Urothelium cell line (cell line): ENCODE measurements at regions not wholly inside any gene's neighbourhood (a gene's known extent, or its start where the extent isn't known, plus 50 kb on each side); places are given as distances from the start of the nearest gene placed in this dataset.
"Not testable (repeated sequence)": the region's sequence is repeated elsewhere in the genome, so short reads cannot be mapped to it uniquely, and the experiment has no call there.

Source experiments
- DNase-seq: peaks from one replicate; pipeline ENCODE4 v3.0.0; 2011; ENCODE audit warnings: low spot score, mixed read lengths
- FAIRE-seq: peaks from 2 replicates; lab custom pipeline; 2011; peaks lifted over from hg19 to GRCh38; lab: Jason Lieb, UNC

DNA sequence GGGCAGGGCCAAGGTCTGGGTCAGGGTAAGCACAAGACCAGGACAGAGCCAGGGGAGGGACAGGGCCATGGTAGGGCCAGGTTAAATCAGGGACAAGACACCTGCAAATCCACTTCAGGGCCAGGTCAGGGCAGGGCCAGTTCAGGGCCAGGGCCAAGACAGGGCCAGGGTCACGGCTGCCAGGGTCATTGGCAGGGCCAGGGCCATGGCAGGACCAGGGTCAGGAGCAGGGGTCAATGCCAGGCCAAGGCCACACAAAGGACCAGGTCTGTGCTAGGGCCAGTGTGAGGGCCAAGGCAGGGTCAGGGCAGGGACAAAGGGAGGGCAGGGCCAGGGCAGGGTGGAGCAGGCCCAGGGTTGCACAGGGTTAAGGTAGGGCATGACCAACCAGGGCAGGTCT, 399.2 kb downstream of the GOLGA6L6 start:
- DNase-seq, FAIRE-seq: not testable (repeated sequence)

DNA sequence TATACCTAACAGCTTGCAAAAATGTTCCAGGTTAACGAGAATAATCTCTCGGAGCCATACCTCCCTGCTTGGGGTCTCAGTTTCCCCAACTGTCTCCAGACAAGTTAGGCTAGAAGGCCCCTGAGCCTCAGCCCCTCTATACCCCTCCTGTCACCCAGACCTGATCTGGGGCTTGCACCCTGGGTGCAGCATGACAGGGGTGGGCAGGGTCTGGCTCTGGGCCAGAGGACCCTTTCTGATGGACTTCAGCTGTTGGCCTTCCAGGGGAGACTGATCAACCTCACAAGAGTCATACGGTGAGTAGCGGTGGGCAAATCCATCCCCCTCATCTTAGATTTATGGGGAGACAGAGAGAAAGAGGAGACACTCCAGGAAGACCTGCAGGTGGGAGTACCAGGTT, 416.9 kb downstream of the GOLGA6L6 start:
- DNase-seq, FAIRE-seq: not testable (repeated sequence)

DNA sequence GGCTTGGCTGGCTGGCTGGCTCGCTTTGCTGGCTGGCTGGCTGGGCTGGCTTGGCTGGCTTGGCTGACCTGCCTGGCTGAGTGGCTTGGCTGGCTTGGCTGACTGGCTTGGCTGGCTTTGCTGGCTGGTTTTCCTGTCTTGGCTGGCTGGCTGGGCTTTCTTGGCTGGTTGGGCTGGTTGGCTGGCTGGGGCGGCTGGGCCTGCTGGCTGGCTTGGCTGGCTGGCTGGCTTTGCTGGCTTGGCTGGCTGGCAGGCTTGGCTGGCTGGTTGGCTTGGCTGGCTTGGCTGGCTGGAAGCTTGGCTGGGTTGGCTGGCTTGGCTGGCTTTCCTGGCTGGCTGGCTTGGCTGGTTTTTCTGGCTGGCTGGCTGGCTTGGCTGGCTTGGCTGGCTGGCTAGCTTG, 435.6 kb downstream of the GOLGA6L6 start:
- FAIRE-seq (no peak), DNase-seq (peak; percentile 15)

DNA sequence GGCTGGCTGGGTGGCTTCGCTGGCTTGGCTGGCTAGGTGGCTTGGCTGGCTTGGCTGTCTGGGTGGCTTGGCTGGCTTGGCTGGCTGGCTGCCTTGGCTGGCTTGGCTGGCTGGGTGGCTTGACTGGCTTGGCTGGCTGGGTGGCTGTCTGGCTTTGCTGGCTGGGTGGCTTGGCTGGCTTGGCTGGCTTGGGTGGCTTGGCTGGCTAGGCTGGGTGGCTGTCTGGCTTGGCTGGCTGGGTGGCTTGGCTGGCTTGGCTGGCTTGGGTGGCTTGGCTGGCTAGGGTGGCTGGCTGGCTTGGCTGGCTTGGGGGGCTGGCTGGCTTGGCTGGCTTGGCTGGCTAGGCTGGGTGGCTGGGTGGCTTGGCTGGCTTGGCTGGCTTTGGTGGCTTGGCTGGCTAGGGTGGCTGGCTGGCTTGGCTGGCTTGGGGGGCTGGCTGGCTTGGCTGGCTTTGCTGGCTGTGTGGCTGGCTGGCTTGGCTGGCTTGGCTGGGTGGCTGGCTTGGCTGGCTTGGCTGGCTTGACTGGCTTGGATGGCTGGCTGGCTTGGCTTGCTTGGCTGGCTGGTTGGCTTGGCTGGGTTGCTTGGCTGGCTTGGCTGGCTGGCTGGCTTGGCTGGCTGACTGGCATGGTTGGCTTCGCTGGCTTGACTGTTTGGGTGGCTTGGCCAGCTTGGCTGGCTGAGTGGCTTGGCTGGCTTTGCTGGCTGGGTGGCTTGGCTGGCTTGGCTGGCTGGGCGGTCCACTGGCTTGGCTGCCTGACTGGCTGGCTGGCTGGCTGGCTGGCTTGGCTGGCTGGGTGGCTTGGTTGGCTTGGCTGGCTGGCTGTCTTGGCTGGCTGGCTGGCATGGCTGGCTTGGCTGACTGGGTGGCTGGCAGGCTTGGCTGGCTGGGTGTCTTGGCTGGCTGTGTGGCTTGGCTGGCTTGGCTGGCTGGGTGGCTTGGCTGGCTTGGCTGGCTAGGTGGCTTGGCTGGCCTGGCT, 436.3 kb downstream of the GOLGA6L6 start:
- not testable (repeated sequence) for DNase-seq, FAIRE-seq

DNA sequence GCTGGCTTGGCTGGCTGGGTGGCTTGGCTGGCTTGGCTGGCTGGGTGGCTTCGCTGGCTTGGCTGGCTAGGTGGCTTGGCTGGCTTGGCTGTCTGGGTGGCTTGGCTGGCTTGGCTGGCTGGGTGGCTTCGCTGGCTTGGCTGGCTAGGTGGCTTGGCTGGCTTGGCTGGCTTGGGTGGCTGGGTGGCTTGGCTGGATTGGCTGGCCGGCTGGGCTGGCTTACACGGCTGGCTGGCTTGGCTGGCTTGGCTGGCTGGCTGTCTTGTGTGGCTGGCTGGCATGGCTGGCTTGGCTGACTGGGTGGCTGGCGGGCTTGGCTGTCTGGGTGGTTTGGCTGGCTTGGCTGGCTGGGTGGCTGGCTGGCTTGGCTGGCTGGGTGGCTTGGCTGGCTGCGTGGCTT, 437.0 kb downstream of the GOLGA6L6 start:
- DNase-seq, FAIRE-seq: not testable (repeated sequence)

DNA sequence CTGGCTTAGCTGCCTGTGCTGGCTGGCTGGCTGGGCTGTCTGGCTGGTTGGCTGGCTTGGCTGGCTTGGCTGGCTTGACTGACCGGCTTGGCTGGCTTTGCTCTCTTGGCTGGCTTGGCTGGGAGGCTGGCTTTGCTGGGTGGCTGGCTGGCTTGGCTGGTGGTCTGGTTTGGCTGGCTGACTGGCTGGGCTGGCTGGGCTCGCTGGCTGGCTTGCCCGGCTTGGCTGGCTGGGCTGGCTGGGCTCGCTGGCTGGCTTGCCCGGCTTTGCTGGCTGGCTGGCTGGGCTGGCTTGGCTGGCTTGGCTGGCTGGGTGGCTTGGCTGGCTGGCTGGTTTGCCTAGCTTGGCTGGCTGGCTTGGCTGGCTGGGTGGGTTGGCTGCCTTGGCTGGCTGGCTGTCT, 438.7 kb downstream of the GOLGA6L6 start:
- peak; percentile 100 for FAIRE-seq
- not testable (repeated sequence) for DNase-seq

DNA sequence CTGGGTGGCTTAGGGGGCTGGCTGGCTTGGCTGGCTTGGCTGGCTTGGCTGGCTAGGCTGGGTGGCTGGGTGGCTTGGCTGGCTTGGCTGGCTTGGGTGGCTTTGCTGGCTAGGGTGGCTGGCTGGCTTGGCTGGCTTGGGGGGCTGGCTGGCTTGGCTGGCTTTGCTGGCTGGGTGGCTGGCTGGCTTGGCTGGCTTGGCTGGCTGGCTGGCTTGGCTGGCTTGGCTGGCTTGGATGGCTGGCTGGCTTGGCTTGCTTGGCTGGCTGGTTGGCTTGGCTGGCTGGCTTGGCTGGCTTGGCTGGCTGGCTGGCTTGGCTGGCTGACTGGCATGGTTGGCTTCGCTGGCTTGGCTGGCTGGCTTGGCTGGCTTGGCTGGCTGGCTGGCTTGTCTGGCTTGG, 439.4 kb downstream of the GOLGA6L6 start:
- peak; percentile 100 for FAIRE-seq
- DNase-seq, result not testable (repeated sequence)

DNA sequence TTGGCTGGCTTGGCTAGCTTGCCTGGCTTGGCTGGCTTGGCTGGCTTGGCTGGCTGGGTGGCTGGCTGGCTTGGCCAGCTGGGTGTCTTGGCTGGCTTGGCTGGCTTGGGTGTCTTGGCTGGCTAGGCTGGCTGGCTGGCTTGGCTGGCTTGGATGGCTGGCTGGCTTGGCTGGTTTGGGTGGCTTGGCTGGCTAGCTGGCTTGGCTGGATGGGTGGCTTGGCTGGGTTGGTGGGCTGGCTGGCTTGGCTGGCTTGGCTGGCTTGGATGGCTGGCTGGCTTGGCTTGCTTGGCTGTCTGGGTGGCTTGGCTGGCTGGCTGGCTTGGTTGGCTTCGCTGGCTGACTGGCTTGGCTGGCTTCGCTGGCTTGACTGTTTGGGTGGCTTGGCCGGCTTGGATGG, 440.3 kb downstream of the GOLGA6L6 start:
- not testable (repeated sequence) for DNase-seq

DNA sequence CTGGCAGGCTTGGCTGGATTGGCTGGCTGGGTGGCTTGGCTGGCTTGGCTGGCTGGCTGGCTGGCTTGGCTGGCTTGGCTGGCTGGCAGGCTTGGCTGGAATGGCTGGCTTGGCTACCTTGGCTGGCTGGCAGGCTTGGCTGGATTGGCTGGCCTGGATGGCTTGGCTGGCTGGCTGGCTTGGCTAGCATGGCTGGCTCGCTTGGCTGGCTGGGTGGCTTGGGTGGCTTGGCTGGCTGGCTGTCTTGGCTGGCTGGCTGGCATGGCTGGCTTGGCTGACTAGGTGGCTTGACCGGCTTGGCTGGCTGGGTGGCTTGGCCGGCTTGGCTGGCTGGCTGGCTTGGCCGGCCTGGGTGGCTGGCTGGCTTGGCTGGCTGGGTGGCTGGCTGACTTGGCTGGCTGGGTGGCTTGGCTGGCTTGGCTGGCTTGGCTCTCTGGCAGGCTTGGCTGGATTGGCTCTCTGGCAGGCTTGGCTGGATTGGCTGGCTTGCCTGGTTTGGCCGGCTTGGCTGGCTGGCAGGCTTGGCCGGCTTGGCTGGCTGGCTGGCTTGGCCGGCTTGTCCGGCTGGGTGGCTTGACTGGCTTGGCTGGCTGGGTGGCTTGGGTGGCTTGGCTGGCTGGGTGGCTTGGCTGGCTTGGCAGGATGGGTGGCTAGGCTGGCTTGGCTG, 440.9 kb downstream of the GOLGA6L6 start:
- not testable (repeated sequence) for DNase-seq
- FAIRE-seq, result peak; percentile 100

More for the DNA sequence above, 440.3 kb downstream of the GOLGA6L6 start:
- not testable (repeated sequence) for FAIRE-seq

DNA sequence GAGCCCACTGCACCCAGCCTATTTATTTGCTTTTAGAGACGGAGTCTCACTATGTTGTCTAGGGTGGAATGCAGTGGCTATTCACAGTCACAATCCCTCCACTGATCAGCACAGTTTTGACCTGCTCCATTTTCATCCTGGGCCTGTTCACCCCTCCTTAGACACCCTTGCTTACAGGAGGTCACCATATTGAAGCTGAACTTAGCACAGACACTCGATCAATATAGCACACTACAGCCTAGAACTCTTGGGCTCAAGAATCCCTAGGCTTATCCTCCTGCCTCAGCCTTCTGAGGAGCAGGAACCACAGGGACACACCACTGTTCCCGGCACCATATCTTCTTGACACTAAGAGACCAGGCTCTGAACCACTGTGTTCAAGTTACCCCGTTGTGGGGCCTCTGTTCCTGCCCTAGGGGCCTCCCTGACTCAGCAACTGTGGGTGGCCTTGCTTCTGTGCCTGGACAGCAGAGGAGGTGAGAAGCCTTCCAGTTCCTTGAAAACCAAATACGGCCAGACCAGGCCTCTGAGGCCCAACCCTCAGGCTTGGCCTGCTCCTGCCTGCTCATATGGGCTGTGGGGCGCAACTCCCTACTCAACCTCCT, 445.8 kb downstream of the GOLGA6L6 start:
- FAIRE-seq, DNase-seq: not testable (repeated sequence)

DNA sequence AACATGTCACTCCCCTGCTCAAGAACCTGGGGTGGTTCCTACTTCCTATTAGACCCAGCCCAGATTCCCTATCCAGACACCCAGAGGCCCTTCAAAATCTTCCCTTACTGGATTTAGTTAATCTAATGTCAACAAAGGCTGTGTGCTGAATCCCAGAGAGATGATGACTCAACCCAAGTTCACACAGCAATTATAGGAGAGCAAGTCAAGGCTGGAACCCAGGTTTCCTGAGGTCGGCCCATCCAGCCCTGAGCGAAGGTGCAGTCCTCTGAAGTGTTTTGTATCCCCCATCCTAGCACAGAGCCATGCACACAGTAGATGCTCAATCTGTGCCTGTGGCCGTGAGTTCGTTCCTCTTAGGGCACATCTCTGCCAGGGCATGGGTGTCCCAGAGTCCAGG, 452.1 kb downstream of the GOLGA6L6 start:
- not testable (repeated sequence) for DNase-seq, FAIRE-seq

DNA sequence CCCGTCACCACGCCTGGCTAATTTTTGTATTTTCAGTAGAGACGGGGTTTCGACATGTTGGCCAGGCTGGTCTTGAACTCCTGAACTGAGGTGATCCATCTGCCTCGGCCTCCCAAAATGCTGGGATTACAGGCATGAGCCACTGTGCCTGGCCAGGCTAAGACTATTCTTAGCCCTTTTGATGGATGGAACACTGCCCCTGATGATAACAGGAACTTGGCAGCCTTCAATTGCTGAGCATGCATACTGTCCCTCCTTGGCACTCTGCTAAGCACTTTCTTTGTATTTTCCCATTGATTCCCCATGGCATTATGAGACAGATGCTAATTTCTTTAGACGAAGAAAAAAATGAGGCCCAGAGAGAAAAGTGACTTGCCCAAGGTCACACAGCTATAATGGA, 457.6 kb downstream of the GOLGA6L6 start:
- DNase-seq, FAIRE-seq: not testable (repeated sequence)

DNA sequence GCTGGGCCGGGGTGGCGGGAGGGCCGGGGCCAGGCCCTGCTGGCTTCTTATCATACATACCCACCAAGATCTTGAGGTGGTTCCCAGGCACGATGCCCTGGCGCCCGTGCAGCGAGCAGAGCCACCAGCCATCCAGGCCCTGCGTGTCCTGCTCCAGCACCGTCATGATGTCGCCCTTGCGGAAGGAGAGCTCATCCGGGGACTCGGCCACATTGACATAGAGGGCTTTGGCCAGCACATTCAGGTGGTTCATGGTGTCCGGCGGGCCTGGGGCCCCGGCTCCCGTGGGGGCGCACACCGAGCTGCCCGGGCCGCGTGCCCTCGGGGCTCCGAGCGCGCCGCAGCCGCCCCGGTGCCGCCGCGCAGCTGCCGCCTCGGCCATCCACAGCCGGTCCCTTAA, 467.5 kb downstream of the GOLGA6L6 start:
- not testable (repeated sequence) for DNase-seq, FAIRE-seq

DNA sequence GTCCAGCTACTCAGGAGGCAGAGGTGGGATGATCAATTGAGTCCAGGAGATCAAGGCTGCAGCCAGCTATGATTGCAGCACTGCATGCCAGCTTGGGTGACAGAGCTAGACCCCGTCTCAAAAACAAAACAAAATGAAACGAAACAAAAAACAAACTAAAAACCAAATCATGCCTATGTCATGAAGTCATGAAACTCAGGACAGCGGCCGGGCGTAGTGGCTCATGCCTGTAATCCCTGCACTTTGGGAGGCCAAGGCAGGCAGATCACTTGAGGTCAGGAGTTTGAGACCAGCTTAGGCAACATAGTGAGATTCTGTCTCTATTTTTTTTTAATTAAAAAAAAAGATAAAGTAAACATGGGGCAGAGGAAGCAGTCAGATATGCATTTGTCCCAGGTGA, 472.6 kb downstream of the GOLGA6L6 start:
- DNase-seq, FAIRE-seq: not testable (repeated sequence)

DNA sequence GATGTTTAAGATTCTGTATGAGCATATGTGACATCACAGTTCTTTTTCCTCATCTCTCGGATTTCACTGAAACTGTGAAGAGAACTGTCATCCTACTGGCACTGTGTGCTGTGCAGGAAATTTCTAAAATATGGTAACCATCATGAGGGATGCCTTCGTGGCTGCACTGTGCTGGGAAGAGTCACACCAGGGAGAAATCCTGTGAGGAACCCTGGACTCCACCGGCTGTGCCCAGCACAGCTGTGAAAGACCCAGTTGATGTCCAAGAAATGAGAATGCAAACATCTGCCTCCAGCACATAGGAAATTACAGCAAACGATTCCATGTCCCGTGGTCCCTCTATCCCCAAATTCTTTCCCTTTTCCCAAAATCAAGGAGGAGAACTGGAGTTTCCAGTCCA, 475.4 kb downstream of the GOLGA6L6 start:
- not testable (repeated sequence) for FAIRE-seq, DNase-seq

DNA sequence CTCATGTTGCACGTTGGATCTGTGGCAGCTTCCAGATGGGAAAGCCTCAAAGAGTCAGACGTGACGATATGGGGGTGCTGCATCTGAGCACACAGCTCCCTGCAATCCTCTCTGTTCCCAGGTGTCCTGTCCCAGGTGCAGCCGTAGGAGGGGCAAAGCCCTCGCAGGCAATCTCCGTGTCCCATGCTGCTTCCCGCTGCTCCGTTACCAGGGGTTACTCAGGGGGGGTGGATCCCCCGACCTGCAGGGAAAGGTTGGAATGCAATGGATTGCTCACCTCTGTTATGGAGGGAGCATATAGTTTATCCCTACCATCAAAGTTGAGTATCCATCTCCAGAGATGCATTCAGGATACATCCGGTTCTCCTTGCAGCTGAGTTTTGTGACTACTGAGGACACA, 476.1 kb downstream of the GOLGA6L6 start:
- not testable (repeated sequence) for DNase-seq, FAIRE-seq

DNA sequence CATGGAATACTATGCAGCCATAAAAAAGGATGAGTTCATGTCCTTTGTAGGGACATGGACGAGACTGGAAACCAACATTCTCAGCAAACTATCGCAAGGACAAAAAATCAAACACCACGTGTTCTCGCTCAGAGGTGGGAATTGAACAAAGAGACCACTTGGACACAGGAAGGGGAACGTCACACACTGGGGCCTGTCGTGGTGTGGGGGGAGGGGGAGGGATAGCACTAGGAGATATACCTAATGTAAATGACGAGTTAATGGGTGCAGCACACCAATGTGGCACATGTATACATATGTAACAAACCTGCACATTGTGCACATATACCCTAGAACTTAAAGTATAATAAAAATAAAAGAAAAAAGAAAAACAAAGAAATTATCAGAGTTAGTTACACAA, 478.4 kb downstream of the GOLGA6L6 start:
- not testable (repeated sequence) for FAIRE-seq, DNase-seq

DNA sequence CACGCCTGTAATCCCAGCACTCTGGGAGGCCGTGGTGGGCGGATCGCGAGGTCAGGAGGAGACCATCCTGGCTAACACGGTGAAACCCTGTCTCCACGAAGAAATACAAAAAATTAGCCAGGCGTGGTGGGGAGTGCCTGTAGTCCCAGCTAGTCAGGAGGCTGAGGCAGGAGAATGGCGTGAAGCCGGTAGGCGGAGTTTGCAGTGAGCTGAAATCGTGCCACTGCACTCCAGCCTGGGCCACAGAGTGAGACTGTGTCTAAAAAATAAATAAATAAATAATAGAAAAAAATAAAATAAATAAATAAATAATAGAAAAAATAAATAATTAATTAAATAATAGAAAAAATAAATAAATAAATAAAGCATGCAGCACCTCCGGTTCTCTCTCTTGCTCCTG, 480.8 kb downstream of the GOLGA6L6 start:
- DNase-seq, FAIRE-seq: not testable (repeated sequence)

DNA sequence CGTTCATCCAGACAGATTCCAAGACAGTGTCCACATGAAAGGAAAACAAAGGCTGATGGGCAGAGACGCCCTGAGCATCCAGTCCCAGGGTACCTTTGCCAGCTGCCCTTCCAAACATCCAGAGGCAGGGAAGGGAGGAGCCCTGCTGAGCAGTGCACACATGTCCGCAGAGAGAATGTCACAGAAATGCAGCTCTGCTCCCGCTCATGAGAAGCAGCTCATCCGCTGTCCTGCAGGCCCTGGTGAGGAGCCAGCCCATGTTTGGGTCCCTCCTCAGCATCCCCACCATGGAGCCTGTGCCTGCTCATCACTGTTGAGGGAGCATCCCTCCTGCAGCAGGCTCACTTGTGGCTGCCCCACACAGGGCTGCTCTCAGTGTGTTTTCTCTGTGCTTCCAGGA, 484.7 kb downstream of the GOLGA6L6 start:
- DNase-seq, FAIRE-seq: not testable (repeated sequence)

DNA sequence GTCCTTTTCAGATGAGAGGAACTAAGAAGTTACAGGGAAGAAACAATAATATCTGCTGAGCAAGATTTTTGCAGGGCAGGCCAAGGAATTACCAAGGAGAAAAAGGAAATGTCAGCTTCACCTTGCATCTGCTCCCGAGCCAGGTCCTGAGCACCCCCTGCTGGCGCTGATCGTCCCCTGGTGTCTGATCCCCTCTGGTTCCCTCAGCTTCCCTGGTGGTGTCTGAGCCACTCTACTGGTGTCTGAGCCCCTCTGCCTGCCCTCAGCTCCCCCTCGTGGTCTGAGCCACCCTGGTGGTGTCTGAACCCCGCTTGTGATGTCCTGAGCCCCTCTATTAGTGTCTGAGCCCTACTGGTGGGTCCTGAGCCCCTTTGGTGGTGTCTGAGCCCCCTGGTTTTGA, 485.7 kb downstream of the GOLGA6L6 start:
- not testable (repeated sequence) for FAIRE-seq, DNase-seq

DNA sequence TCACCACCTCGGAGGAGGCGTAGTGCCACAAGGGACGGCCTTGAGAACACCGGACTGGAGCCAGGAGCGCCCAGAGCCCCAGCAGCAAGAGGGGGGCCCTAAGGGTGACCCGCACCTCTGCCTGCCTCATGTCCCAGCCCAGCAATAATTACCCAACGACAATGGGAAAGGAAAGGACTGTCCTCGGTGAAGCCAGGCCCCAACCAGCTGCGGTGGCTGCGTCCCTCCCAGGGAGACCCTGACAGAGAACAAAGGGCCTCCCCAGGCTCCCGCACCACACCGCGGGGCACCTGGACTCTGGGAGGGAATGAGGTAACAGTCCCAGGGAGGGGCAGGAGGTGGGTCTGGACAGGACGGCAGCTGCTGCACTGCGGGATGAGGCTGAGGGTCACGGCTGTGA, 493.4 kb downstream of the GOLGA6L6 start:
- DNase-seq, FAIRE-seq: not testable (repeated sequence)
